ENCODE measurements at regions not wholly inside any gene's neighbourhood (a gene's known extent, or its start where the extent isn't known, plus 50 kb on each side); places are given as distances from the start of the nearest gene placed in this dataset.

- Histone ChIP-seq H3K4me1 (ENCODE audit: insufficient read depth, low read length) (no peaks in the 10 kb centered on the region), H3K36me3 (replicated peaks in 1 of 2; ENCODE audit: control insufficient read depth in 1 of 2, insufficient read depth in 2 of 2, low read length in 2 of 2) (no peaks in the 10 kb centered on the region), H3K4me3 (replicated peaks in 1 of 3; ENCODE audit: insufficient read depth in 1 of 3, low read depth in 2 of 3, low read length in 3 of 3) (no peak overlapping the region), H3K27me3 (ENCODE audit: control insufficient read depth in 1 of 2, insufficient read depth in 2 of 2, low read length in 2 of 2) (peaks cover 0 to 15% of the 10 kb centered on the region in 2 experiments; a peak in 2 of 5 replicates), H3K79me2 (ENCODE audit: insufficient read depth, low read length) (no peaks in the 10 kb centered on the region), H3K27ac (ENCODE audit: extremely low read length, insufficient read depth, low read length) (no peak overlapping the region), H3K9ac (ENCODE audit: insufficient read depth, low read depth, low read length) (no peak overlapping the region), H3K9me3 (ENCODE audit: low read length) (no peaks in the 10 kb centered on the region), H3K4me2 (ENCODE audit: low read depth, low read length) (no peak overlapping the region), H4K20me1 (ENCODE audit: insufficient read depth, low read length) (no peaks in the 10 kb centered on the region), H2AFZ (ENCODE audit: low read length) (no peak overlapping the region)
- WGBS (ENCODE audit: low lambda C conversion rate), result 65% methylated on average over 1 of the region's 1 CpG
- no TSS peak for BruUV-seq (replicated peaks)
- ATAC-seq (no peak), DNase-seq (ENCODE audit: low spot score) (no peak), FAIRE-seq (no peak)
- ChIA-PET CTCF (ENCODE audit: low intra/inter-chr PET ratio, low total read pairs) (no interaction called here), POLR2A (no interaction called here)
- intact Hi-C loops (cut with micrococcal nuclease; ENCODE audit: unreplicated experiment), result no loop called here
- in situ Hi-C loops (cut with HindIII; ENCODE audit: extremely low pct_ligation_motif_present, low pct_unique_long_range_greater_than_20kb), result no loop called here
- TF ChIP-seq GTF3A (CRISPR knock-in tag; conservative IDR thresholded peaks at IDR 0.05) (no peak), ZNF883 (CRISPR knock-in tag; IDR thresholded peaks at IDR 0.05; ENCODE audit: not compliant biosample characterization) (no peak), TRIM22 (IDR thresholded peaks at IDR 0.05) (no peak), THAP7 (CRISPR knock-in tag; IDR thresholded peaks at IDR 0.05) (no peak), PHF21A (CRISPR knock-in tag; IDR thresholded peaks at IDR 0.05) (no peak), ZBTB39 (CRISPR knock-in tag; IDR thresholded peaks at IDR 0.05) (no peak), SMAD3 (CRISPR knock-in tag; IDR thresholded peaks at IDR 0.05) (no peak), AFF4 (CRISPR knock-in tag; IDR thresholded peaks at IDR 0.05) (no peak), ZNF276 (CRISPR knock-in tag; IDR thresholded peaks at IDR 0.05; ENCODE audit: low read depth) (no peak), ZNF34 (CRISPR knock-in tag; IDR thresholded peaks at IDR 0.05; ENCODE audit: borderline replicate concordance) (no peak), DZIP1 (CRISPR knock-in tag; IDR thresholded peaks at IDR 0.05) (no peak), ZNF326 (CRISPR knock-in tag; IDR thresholded peaks at IDR 0.05; ENCODE audit: borderline replicate concordance) (no peak)
Measured at GRCh38 chr1:203407296-203407695, 56.4 kb upstream of the FMOD start.
